Choroid plexus epithelial cell (primary cell): ENCODE measurements at regions not wholly inside any gene's neighbourhood (a gene's known extent, or its start where the extent isn't known, plus 50 kb on each side); places are given as distances from the start of the nearest gene placed in this dataset.
A peak's percentile ranks its signal among the peaks of the same experiment; 100 is the strongest.

ENCODE experiments used
- DNase-seq: peaks from one replicate; pipeline ENCODE4 v3.0.0-alpha.2; 2010; ENCODE audit warnings: low read depth
- H3K4me3 ChIP-seq: 2 replicates; pipeline ENCODE4 v1.5.1; 2011; ENCODE audit warnings: low read depth, mild to moderate bottlenecking, control low read depth, low read length, moderate library complexity
- TF ChIP-seq, protein P1 (sequence below): conservative IDR thresholded peaks from 2 replicates; pipeline ENCODE4 v1.5.1; 2011; ENCODE audit warnings: low read depth, mild to moderate bottlenecking, control low read depth, inconsistent platforms, low read length, moderate library complexity

DNA sequence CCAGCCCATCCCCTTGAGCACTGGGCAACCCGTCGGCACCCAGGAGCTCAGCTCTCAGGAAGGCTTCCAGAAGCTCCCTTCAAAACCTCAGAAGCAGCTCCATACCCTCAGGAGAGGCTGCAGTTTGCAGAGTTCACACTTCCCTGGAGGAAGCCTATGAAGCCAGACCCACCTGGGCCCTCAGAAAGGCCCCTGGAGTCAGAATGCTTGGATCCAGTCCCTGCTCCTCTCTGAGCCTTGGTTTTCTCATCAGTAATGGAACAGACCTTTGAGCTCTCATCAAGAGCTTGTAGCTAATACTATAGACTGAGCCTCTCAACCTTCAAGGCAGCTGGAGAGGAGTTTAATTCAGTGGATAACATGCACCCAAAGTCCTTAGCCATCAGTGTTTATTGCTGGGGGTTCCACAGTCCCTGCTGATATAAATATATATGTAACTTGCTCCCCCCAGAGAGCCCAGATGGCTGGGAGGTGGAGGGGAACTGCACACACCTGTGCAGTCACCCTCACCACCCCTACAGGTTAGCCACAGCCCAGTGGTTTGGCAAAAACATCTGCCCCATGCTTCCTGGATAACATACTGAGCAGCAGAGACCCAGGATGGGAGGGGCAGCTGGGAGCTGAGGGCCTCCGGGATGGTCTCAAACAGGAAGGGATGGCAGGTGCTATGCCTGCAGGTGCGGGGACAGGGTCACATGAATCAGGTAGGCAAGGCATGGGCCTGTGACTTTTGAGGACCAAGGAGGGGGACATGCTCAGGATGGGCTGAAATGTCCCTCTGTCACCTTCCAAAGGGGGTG is 120.1 kb downstream of the SNX5 start:
- H3K4me3 ChIP-seq: no peak overlapping the region
- no peak for DNase-seq
- TF ChIP-seq, protein P1, sequence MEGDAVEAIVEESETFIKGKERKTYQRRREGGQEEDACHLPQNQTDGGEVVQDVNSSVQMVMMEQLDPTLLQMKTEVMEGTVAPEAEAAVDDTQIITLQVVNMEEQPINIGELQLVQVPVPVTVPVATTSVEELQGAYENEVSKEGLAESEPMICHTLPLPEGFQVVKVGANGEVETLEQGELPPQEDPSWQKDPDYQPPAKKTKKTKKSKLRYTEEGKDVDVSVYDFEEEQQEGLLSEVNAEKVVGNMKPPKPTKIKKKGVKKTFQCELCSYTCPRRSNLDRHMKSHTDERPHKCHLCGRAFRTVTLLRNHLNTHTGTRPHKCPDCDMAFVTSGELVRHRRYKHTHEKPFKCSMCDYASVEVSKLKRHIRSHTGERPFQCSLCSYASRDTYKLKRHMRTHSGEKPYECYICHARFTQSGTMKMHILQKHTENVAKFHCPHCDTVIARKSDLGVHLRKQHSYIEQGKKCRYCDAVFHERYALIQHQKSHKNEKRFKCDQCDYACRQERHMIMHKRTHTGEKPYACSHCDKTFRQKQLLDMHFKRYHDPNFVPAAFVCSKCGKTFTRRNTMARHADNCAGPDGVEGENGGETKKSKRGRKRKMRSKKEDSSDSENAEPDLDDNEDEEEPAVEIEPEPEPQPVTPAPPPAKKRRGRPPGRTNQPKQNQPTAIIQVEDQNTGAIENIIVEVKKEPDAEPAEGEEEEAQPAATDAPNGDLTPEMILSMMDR: no peak

- no peak for DNase-seq
- no peak overlapping the region for H3K4me3 ChIP-seq
- TF ChIP-seq, protein P1: no peak
Observed at GRCh38 chr20:17845701-17846475, 122.7 kb downstream of the SNX5 start.

- no peak overlapping the region for H3K4me3 ChIP-seq
- TF ChIP-seq, protein P1: no peak
- no peak for DNase-seq
Observed at GRCh38 chr20:17844549-17845298, 123.9 kb downstream of the SNX5 start.

DNA sequence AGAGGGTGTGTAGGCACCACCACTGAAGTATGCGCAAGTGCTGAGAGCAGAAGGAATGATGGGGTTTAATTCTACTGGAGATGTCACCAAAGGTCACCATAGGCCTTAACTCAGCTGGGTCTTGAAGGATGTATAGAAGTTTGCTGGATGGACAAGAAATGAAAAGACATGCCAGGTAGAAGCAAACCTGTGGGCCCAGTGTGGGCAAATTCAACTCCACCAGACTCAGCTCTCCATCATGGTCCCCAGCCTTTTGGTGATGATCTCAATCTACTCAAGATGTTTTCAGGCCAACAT is 124.5 kb downstream of the SNX5 start:
- TF ChIP-seq, protein P1: no peak
- H3K4me3 ChIP-seq: no peak overlapping the region
- no peak for DNase-seq

DNA sequence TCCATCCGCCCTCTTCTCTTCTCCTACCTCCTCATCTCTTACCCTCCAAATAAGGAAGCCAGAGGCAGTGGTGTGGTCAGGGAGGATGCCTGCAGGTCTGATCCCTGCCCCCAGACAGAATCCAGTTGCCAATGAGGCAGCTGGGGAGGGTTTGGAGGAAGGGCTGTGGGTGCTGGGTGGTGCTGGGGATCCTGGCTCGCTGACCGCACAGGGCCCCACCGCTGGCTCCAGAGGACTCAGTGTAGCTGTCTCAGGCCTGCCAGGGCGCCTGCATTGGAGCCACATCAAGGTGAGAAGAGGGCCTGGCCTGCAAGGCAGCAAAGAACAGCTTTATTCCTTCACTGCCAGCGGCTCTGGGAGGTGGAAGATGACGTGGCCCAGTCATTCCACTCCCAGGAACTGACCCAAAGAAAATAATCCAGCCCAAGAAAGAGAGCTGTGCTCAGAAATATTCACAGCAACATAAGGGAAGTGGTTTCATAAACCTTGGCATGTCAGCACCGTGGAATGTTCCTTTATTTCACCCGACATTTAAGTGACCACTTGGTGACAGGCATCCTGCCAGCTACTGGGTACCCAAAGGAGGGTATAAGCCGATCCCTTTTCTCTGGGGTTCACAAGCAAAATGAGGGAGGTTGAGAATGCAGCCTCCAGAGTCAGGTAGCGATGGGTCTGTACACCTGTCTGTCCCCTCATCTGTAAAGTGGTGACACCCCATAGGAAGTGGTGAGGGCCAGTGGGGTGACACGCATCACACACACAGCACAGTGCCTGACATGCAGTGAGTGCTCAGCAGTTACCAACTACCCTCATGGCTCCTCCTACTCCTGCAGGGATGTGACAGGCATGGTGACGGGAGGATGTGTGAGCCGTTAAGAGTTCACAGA is 125.1 kb downstream of the SNX5 start:
- DNase-seq: peak; percentile 96
- TF ChIP-seq, protein P1: no peak
- H3K4me3 ChIP-seq: no peak overlapping the region

- peak; percentile 77 for DNase-seq
- TF ChIP-seq, protein P1: no peak
- H3K4me3 ChIP-seq: no peak overlapping the region
Observed at GRCh38 chr20:17841751-17842215, 126.8 kb downstream of the SNX5 start.
